HFFc6 (cell line): ENCODE measurements at regions not wholly inside any gene's neighbourhood (a gene's known extent, or its start where the extent isn't known, plus 50 kb on each side); places are given as distances from the start of the nearest gene placed in this dataset.

Experiments used
- DNase-seq: peaks from one replicate; pipeline ENCODE4 v3.0.0-alpha.2; 2018
- H3K27ac Mint-ChIP-seq: 2 replicates; pipeline ENCODE4 v1.8.0; 2020; ENCODE audit warnings: mild to moderate bottlenecking, mixed read lengths
- H3K27me3 Mint-ChIP-seq: 2 replicates; pipeline ENCODE4 v1.8.0; 2021; ENCODE audit warnings: mild to moderate bottlenecking, moderate library complexity, mixed read lengths; ENCODE audit not compliant: insufficient read depth
- H3K36me3 Mint-ChIP-seq: 2 replicates; pipeline ENCODE4 v1.8.0; 2021; ENCODE audit warnings: low read depth, mixed read lengths
- H3K4me1 Mint-ChIP-seq: 2 replicates; pipeline ENCODE4 v1.8.0; 2020; ENCODE audit warnings: low read depth, mixed read lengths
- H3K4me3 Mint-ChIP-seq: 2 replicates; pipeline ENCODE4 v1.8.0; 2020; ENCODE audit warnings: mild to moderate bottlenecking, moderate library complexity, mixed read lengths
- H3K9me3 Mint-ChIP-seq: 2 replicates; pipeline ENCODE4 v1.8.0; 2020; ENCODE audit warnings: mild to moderate bottlenecking, mixed read lengths
- TF ChIP-seq, protein P1 (sequence below): fragments of 200-600 bp; sonication (generic); IDR thresholded peaks from 2 replicates; pipeline ENCODE4 v1.5.0; 2021; ENCODE audit warnings: antibody characterized with exemption, mild to moderate bottlenecking

DNA sequence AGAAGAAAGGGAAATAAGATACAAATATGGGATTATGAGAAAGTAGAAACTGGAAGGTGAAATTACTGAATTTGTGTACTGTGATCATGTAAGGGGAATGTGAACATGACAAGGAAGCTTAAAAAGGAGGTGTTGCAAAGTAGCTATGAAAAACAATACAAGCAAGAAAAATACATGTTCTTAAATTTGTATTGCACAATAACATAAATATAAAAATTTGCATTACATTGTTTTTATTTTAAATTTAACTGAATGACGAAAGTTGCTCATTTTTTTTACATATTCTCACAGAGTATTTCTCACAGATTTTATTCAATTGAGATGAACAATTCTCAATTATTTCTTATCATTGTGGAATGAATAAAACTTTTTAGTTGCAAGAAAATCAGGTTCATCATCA is 874.8 kb downstream of the AMY1C start:
- TF ChIP-seq, protein P1, sequence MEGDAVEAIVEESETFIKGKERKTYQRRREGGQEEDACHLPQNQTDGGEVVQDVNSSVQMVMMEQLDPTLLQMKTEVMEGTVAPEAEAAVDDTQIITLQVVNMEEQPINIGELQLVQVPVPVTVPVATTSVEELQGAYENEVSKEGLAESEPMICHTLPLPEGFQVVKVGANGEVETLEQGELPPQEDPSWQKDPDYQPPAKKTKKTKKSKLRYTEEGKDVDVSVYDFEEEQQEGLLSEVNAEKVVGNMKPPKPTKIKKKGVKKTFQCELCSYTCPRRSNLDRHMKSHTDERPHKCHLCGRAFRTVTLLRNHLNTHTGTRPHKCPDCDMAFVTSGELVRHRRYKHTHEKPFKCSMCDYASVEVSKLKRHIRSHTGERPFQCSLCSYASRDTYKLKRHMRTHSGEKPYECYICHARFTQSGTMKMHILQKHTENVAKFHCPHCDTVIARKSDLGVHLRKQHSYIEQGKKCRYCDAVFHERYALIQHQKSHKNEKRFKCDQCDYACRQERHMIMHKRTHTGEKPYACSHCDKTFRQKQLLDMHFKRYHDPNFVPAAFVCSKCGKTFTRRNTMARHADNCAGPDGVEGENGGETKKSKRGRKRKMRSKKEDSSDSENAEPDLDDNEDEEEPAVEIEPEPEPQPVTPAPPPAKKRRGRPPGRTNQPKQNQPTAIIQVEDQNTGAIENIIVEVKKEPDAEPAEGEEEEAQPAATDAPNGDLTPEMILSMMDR, result no peak
- no peak for DNase-seq
- H3K4me1 Mint-ChIP-seq, result no peaks in the 10 kb centered on the region
- H3K4me3 Mint-ChIP-seq, result no peak overlapping the region
- H3K9me3 Mint-ChIP-seq, result peaks cover 21% of the 10 kb centered on the region
- no peak overlapping the region for H3K27ac Mint-ChIP-seq
- no peaks in the 10 kb centered on the region for H3K27me3 Mint-ChIP-seq
- H3K36me3 Mint-ChIP-seq, result no peaks in the 10 kb centered on the region

- no peaks in the 10 kb centered on the region for H3K4me1 Mint-ChIP-seq
- H3K4me3 Mint-ChIP-seq, result no peak overlapping the region
- peaks cover 23% of the 10 kb centered on the region; the same call in 1 of the 2 replicates for H3K9me3 Mint-ChIP-seq
- H3K27ac Mint-ChIP-seq, result no peak overlapping the region
- DNase-seq, result no peak
- TF ChIP-seq, protein P1, result no peak
- H3K27me3 Mint-ChIP-seq, result no peaks in the 10 kb centered on the region; the same call in 1 of the 2 replicates
- H3K36me3 Mint-ChIP-seq, result no peaks in the 10 kb centered on the region
These were observed 879.9 kb downstream of the AMY1C start for GRCh38 chr1:104629589-104629988.

DNA sequence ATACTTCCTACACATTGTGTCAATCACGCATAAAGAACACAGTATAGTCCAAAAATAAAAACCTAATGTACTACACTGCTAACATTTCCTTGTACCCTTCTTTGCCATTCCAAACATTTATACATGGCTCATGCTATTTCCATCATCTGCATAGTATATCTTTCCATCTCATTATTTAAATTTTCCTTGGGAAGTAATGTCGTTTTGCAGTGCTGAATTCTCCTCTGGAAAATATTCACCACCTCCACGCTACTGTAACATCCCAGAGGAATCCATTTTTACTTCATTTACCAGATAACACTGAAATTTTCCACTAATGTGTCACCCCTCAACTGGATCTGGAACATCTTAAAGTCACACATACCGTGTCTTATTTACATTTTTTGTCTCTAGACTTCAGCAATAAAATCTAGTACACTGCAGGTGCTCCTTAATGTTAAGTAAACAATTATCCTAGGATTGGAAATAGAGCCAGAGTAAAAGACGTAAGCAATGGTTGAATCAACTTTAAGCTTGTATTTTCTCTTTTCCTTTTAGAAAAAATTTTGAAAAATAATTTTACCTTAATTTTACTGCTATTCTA is 881.0 kb downstream of the AMY1C start:
- H3K27ac Mint-ChIP-seq, result no peak overlapping the region
- TF ChIP-seq, protein P1, result no peak
- no peak for DNase-seq
- no peaks in the 10 kb centered on the region for H3K4me1 Mint-ChIP-seq
- no peaks in the 10 kb centered on the region for H3K36me3 Mint-ChIP-seq
- H3K27me3 Mint-ChIP-seq, result no peaks in the 10 kb centered on the region; the same call in 1 of the 2 replicates
- H3K9me3 Mint-ChIP-seq, result peaks cover 23% of the 10 kb centered on the region; the same call in 1 of the 2 replicates
- no peak overlapping the region for H3K4me3 Mint-ChIP-seq

DNA sequence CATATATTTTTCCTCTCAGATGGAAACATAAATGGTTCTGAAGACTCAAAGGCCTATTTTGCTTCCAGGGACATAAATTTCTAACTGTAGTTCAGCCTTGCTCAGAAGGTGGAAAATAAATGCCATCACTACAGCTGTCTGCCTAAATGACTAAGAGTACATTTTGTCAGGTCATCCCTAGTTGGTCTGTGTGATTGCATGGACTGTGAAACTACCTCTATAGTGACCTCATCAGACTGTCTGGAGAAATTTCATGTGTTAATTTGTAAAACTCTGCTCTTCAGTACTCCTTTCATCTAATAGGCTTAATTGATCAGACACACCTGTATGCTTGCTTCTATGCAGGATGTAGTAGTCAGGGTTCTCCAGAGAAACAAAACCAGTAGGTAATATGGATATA is 886.9 kb downstream of the AMY1C start:
- DNase-seq, result no peak
- Mint-ChIP-seq H3K9me3 (peaks cover 41% of the 10 kb centered on the region), H3K36me3 (no peaks in the 10 kb centered on the region), H3K4me3 (no peak overlapping the region), H3K4me1 (no peaks in the 10 kb centered on the region), H3K27ac (no peak overlapping the region), H3K27me3 (peaks cover 3% of the 10 kb centered on the region; the same call in 1 of the 2 replicates)
- TF ChIP-seq, protein P1, result no peak

GRCh38 chr1:104646233-104646632 is 896.5 kb downstream of the AMY1C start:
- Mint-ChIP-seq H3K4me3 (no peak overlapping the region), H3K4me1 (no peaks in the 10 kb centered on the region), H3K27me3 (peaks cover 2% of the 10 kb centered on the region; the same call in 1 of the 2 replicates), H3K36me3 (no peaks in the 10 kb centered on the region), H3K9me3 (peaks cover 17% of the 10 kb centered on the region), H3K27ac (no peak overlapping the region)
- DNase-seq, result no peak
- TF ChIP-seq, protein P1, result no peak
